ENCODE measurements at regions not wholly inside any gene's neighbourhood (a gene's known extent, or its start where the extent isn't known, plus 50 kb on each side); places are given as distances from the start of the nearest gene placed in this dataset.

DNA sequence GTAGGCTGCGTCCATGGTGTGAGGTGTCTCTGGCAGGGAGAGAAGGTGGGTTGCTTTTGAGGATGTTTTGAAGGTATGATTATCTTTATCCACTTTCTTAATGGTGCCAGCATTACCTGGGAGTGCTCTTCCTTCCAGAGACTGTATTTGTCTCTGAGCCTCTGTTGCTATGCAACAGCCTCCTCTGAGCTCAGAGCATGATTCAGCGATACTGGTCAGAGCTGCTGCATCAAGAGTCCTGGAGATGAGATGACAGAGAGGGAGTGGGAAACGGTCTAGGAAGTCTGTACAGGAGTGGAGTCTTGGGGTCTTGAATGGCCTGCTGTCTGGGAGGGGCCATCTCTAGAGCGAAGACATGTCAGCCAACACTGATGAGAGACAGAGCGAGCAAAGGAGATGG is 104.4 kb upstream of the RAB40AL start:
- TF ChIP-seq, protein P1, sequence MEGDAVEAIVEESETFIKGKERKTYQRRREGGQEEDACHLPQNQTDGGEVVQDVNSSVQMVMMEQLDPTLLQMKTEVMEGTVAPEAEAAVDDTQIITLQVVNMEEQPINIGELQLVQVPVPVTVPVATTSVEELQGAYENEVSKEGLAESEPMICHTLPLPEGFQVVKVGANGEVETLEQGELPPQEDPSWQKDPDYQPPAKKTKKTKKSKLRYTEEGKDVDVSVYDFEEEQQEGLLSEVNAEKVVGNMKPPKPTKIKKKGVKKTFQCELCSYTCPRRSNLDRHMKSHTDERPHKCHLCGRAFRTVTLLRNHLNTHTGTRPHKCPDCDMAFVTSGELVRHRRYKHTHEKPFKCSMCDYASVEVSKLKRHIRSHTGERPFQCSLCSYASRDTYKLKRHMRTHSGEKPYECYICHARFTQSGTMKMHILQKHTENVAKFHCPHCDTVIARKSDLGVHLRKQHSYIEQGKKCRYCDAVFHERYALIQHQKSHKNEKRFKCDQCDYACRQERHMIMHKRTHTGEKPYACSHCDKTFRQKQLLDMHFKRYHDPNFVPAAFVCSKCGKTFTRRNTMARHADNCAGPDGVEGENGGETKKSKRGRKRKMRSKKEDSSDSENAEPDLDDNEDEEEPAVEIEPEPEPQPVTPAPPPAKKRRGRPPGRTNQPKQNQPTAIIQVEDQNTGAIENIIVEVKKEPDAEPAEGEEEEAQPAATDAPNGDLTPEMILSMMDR (IDR thresholded peaks at IDR 0.05; ENCODE audit: low read length) = no peak
- TF ChIP-seq EZH2phosphoT487 (IDR thresholded peaks at IDR 0.05; ENCODE audit: low read length) = no peak
- no peak for TF ChIP-seq EZH2 (optimal IDR thresholded peaks at IDR 0.05; ENCODE audit: low read depth, low read length)
- H4K20me1 ChIP-seq (ENCODE audit: insufficient read depth, low read length) = no peaks in the 10 kb centered on the region
- no peaks in the 10 kb centered on the region for H3K79me2 ChIP-seq (ENCODE audit: low read length)
- H2AFZ ChIP-seq (ENCODE audit: low read length) = no peak overlapping the region
- H3K4me3 ChIP-seq (ENCODE audit: low read length) = no peak overlapping the region
- no peaks in the 10 kb centered on the region for H3K36me3 ChIP-seq (replicated peaks; ENCODE audit: insufficient read depth, low read length)
- no peak overlapping the region for H3K27ac ChIP-seq (ENCODE audit: low read length)
- H3K9ac ChIP-seq (ENCODE audit: low read length) = no peak overlapping the region
- no peaks in the 10 kb centered on the region for H3F3A ChIP-seq (ENCODE audit: insufficient read depth, low read length)
- H3K9me2 ChIP-seq (replicated peaks; ENCODE audit: insufficient read depth, low read length) = no peaks in the 10 kb centered on the region
- H3K4me2 ChIP-seq (ENCODE audit: low read depth, low read length) = no peak overlapping the region
- no peaks in the 10 kb centered on the region for H3K9me3 ChIP-seq (replicated peaks; ENCODE audit: insufficient read depth, low read length)
- no peaks in the 10 kb centered on the region for H3K4me1 ChIP-seq (ENCODE audit: low read length)
- DNase-seq = no peak
- H3K27me3 ChIP-seq (replicated peaks; ENCODE audit: insufficient read depth, low read length) = no peaks in the 10 kb centered on the region

DNA sequence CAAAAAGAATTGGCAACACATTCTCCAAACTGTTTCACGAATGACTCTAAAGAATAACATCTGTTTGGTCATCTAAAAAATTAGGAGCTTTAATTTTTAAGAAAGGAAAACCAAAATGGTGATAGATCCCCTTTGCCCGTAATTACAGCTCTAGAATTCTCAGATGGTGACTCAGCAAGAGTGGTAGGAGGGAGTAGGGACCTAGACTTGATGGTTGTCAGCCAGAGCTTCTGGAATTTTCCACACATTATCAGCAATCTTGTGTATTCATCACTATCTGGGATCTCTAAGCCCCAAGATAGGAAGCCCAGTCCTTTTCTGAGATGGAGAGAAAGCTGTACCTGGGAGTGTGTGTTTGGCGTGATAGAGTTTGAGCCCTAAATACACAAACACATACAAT is 103.9 kb upstream of the RAB40AL start:
- Histone ChIP-seq H2AFZ (ENCODE audit: low read length) (no peak overlapping the region), H3K9ac (ENCODE audit: low read length) (no peak overlapping the region), H3K4me2 (ENCODE audit: low read depth, low read length) (no peak overlapping the region), H4K20me1 (ENCODE audit: insufficient read depth, low read length) (no peaks in the 10 kb centered on the region), H3K36me3 (replicated peaks; ENCODE audit: insufficient read depth, low read length) (no peaks in the 10 kb centered on the region), H3F3A (ENCODE audit: insufficient read depth, low read length) (no peaks in the 10 kb centered on the region), H3K27ac (ENCODE audit: low read length) (no peak overlapping the region), H3K4me3 (ENCODE audit: low read length) (no peak overlapping the region), H3K27me3 (replicated peaks; ENCODE audit: insufficient read depth, low read length) (no peaks in the 10 kb centered on the region), H3K4me1 (ENCODE audit: low read length) (no peaks in the 10 kb centered on the region), H3K9me2 (replicated peaks; ENCODE audit: insufficient read depth, low read length) (no peaks in the 10 kb centered on the region), H3K79me2 (ENCODE audit: low read length) (no peaks in the 10 kb centered on the region), H3K9me3 (replicated peaks; ENCODE audit: insufficient read depth, low read length) (no peaks in the 10 kb centered on the region)
- TF ChIP-seq EZH2phosphoT487 (IDR thresholded peaks at IDR 0.05; ENCODE audit: low read length) (no peak), EZH2 (optimal IDR thresholded peaks at IDR 0.05; ENCODE audit: low read depth, low read length) (no peak)
- TF ChIP-seq, protein P1 (IDR thresholded peaks at IDR 0.05; ENCODE audit: low read length) = no peak
- no peak for DNase-seq

DNA sequence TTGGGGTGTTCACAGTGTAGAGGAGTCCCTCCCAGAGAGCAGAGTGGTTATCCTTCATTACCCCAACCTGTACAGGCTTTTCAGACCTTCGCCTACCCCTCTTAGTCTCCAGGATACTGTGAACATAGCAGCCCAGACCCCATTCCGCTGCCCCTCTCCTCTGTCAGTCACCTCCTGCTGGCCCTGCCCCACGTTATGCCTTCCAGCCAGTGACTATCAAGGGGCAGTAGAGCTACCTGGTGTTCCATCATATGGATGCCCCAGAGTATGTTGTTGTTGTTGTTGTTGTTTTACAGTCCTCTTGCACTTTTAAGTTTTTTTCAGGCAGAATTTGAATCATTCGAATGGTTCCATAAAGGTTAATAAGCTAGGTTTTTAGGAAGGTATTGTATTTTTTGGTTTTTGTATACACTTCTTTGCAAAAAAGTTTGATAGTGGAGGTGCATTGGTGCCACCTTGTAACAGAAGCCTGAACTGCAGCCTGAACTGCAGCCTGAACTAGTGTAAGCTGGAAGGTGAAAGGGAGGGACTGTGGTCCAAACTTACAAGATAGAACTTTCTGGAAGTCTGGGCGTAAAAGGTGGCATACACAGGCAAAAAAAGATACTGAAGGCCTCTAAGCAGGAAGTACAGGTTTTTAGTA is 101.4 kb upstream of the RAB40AL start:
- no peak overlapping the region for H3K4me3 ChIP-seq (ENCODE audit: low read length)
- TF ChIP-seq, protein P1 (IDR thresholded peaks at IDR 0.05; ENCODE audit: low read length) = peak; percentile 58
- TF ChIP-seq EZH2 (optimal IDR thresholded peaks at IDR 0.05; ENCODE audit: low read depth, low read length) (no peak), EZH2phosphoT487 (IDR thresholded peaks at IDR 0.05; ENCODE audit: low read length) (no peak)
- H3K9me3 ChIP-seq (replicated peaks; ENCODE audit: insufficient read depth, low read length) = no peaks in the 10 kb centered on the region
- no peaks in the 10 kb centered on the region; the same call in 1 of the 2 replicates for H3K36me3 ChIP-seq (replicated peaks; ENCODE audit: insufficient read depth, low read length)
- H3K9ac ChIP-seq (ENCODE audit: low read length) = no peak overlapping the region
- no peaks in the 10 kb centered on the region for H3K4me1 ChIP-seq (ENCODE audit: low read length)
- H3K4me2 ChIP-seq (ENCODE audit: low read depth, low read length) = no peak overlapping the region
- H3K27ac ChIP-seq (ENCODE audit: low read length) = no peak overlapping the region
- no peaks in the 10 kb centered on the region for H3K27me3 ChIP-seq (replicated peaks; ENCODE audit: insufficient read depth, low read length)
- no peak overlapping the region for H2AFZ ChIP-seq (ENCODE audit: low read length)
- H3K79me2 ChIP-seq (ENCODE audit: low read length) = no peaks in the 10 kb centered on the region
- peak; percentile 17 for DNase-seq
- no peaks in the 10 kb centered on the region for H3F3A ChIP-seq (ENCODE audit: insufficient read depth, low read length)
- no peaks in the 10 kb centered on the region for H4K20me1 ChIP-seq (ENCODE audit: insufficient read depth, low read length)
- H3K9me2 ChIP-seq (replicated peaks; ENCODE audit: insufficient read depth, low read length) = no peaks in the 10 kb centered on the region

Data from MM.1S (cell line).